Gastrocnemius medialis (tissue), 4 donors: ENCODE measurements at regions not wholly inside any gene's neighbourhood (a gene's known extent, or its start where the extent isn't known, plus 50 kb on each side); places are given as distances from the start of the nearest gene placed in this dataset.

Experiments used
- CTCF ChIP-seq, 5 experiments: fragments of 450-650 bp in 3 of 5; fragments of 200-600 bp in 2 of 5; sonication (generic) in 2 of 5; IDR thresholded peaks in 4 of 5; conservative IDR thresholded peaks in 1 of 5; 1 replicate in 4 of 5; 2 replicates in 1 of 5; pipeline ENCODE4 v1.5.1; 2016 to 2019; ENCODE audit warnings: antibody characterized with exemption in 5 of 5, mild to moderate bottlenecking in 3 of 5, moderate library complexity in 3 of 5
- POLR2A ChIP-seq, 2 donors: fragments of 450-650 bp; IDR thresholded peaks; one replicate each; pipeline ENCODE4 v1.6.1; 2017; ENCODE audit warnings: antibody characterized with exemption in 2 of 2, mild to moderate bottlenecking in 2 of 2, moderate library complexity in 2 of 2

GRCh38 chr9:29882767-29883166, 2309.5 kb upstream of the C9orf72 start:
- TF ChIP-seq CTCF (IDR thresholded peaks at IDR 0.05 in 4 of 5, conservative IDR thresholded peaks at IDR 0.05 in 1 of 5) (no peak), POLR2A (IDR thresholded peaks at IDR 0.05) (no peak)
